ENCODE measurements at regions not wholly inside any gene's neighbourhood (a gene's known extent, or its start where the extent isn't known, plus 50 kb on each side); places are given as distances from the start of the nearest gene placed in this dataset.

DNA sequence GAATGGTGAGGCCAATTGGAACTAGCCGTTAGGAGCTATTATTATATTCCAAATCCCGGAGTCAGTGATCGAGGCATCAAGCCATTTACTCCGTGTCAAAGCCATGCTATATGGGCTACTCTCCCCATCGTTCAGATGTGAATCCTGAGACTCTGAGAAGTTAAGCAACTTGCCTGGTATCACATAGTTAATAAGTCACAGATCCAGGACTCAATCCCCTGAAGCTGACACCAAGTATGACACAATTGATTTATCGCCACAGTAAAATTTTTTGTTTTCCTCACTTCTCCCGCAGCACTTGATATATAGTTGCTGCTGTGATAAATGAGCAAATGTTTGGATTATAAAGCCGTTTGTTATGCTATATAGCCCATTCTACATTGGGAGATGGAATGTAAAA, 50.8 kb upstream of the TSHZ2 start:
- TF ChIP-seq, protein P1, sequence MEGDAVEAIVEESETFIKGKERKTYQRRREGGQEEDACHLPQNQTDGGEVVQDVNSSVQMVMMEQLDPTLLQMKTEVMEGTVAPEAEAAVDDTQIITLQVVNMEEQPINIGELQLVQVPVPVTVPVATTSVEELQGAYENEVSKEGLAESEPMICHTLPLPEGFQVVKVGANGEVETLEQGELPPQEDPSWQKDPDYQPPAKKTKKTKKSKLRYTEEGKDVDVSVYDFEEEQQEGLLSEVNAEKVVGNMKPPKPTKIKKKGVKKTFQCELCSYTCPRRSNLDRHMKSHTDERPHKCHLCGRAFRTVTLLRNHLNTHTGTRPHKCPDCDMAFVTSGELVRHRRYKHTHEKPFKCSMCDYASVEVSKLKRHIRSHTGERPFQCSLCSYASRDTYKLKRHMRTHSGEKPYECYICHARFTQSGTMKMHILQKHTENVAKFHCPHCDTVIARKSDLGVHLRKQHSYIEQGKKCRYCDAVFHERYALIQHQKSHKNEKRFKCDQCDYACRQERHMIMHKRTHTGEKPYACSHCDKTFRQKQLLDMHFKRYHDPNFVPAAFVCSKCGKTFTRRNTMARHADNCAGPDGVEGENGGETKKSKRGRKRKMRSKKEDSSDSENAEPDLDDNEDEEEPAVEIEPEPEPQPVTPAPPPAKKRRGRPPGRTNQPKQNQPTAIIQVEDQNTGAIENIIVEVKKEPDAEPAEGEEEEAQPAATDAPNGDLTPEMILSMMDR (IDR thresholded peaks at IDR 0.05) = no peak
- Histone ChIP-seq H3K9me3 (no peaks in the 10 kb centered on the region), H3K27me3 (no peaks in the 10 kb centered on the region), H3K27ac (no peak overlapping the region), H3K4me1 (no peaks in the 10 kb centered on the region), H3K36me3 (no peaks in the 10 kb centered on the region), H3K4me3 (no peak overlapping the region)
- intact Hi-C loops (cut with DNase I; ENCODE audit: low total_unique reads) = no loop called here
- DNase-seq = no peak

DNA sequence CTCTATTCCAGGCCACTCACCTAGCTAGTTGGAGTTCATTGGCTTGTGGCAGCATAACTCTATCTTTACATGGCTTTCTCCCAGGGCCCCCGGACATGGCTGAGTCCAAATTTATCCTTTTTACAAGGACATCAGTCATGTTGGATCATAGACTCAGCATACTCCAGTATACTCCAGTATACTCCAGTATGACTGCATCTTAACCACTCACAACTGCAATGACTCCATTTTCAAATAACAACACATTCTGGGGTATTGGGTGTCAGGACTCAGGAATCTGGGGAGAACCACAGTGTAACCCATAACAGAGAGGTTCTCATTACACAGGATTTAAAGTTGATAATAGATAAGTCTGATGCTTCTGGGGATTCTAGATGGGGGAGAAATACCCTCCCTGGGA, 53.8 kb upstream of the TSHZ2 start:
- TF ChIP-seq, protein P1 (IDR thresholded peaks at IDR 0.05) = no peak
- DNase-seq = no peak
- Histone ChIP-seq H3K4me1 (no peaks in the 10 kb centered on the region), H3K9me3 (no peaks in the 10 kb centered on the region), H3K36me3 (no peaks in the 10 kb centered on the region), H3K27me3 (no peaks in the 10 kb centered on the region), H3K4me3 (no peak overlapping the region), H3K27ac (no peak overlapping the region)
- intact Hi-C loops (cut with DNase I; ENCODE audit: low total_unique reads) = no loop called here

DNA sequence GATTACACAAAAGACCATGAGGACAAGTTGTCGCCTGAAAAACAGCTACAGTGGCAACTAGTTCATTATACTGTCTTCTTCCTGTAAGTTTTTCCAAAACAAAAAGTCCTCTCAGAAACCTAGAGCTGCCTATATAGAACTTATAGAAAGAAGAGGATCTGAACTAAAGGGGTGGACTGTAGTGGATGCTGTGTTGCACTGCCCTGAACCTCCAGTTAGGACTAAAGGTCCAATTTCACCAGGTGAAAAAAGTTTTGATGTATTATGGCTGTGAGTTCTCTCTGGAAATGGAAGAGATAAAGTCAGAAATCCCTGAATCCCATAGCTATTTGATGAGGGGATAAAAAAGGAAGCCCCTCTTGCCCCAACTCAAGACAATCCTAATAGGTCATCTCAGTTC, 56.6 kb upstream of the TSHZ2 start:
- H3K27ac ChIP-seq = no peak overlapping the region
- no peaks in the 10 kb centered on the region for H3K36me3 ChIP-seq
- H3K4me3 ChIP-seq = no peak overlapping the region
- H3K4me1 ChIP-seq = no peaks in the 10 kb centered on the region
- TF ChIP-seq, protein P1 (IDR thresholded peaks at IDR 0.05) = no peak
- H3K27me3 ChIP-seq = no peaks in the 10 kb centered on the region
- H3K9me3 ChIP-seq = no peaks in the 10 kb centered on the region
- DNase-seq = no peak
- intact Hi-C loops (cut with DNase I; ENCODE audit: low total_unique reads) = no loop called here

DNA sequence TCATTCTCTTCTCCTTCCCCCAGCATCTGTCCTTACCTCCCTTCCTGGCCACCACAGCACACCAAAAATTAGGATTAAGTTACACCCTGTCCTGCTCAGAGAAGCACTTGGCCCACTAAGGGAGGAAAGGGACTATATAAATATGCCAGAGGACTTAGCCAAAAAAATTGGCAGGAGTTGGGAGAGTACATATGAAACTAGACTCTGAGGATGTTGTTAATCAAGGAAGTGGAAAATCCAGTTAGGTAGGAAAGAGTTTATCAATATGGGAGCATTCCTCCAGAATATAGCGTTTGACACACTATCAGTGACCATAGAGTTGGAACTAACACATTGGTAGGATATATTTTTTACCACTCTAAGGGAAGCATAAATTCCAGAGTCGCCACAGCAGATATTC, 57.3 kb upstream of the TSHZ2 start:
- Histone ChIP-seq H3K27me3 (no peaks in the 10 kb centered on the region), H3K36me3 (no peaks in the 10 kb centered on the region), H3K4me1 (no peaks in the 10 kb centered on the region), H3K4me3 (no peak overlapping the region), H3K9me3 (no peaks in the 10 kb centered on the region), H3K27ac (no peak overlapping the region)
- intact Hi-C loops (cut with DNase I; ENCODE audit: low total_unique reads) = no loop called here
- TF ChIP-seq, protein P1 (IDR thresholded peaks at IDR 0.05) = no peak
- DNase-seq = no peak

DNA sequence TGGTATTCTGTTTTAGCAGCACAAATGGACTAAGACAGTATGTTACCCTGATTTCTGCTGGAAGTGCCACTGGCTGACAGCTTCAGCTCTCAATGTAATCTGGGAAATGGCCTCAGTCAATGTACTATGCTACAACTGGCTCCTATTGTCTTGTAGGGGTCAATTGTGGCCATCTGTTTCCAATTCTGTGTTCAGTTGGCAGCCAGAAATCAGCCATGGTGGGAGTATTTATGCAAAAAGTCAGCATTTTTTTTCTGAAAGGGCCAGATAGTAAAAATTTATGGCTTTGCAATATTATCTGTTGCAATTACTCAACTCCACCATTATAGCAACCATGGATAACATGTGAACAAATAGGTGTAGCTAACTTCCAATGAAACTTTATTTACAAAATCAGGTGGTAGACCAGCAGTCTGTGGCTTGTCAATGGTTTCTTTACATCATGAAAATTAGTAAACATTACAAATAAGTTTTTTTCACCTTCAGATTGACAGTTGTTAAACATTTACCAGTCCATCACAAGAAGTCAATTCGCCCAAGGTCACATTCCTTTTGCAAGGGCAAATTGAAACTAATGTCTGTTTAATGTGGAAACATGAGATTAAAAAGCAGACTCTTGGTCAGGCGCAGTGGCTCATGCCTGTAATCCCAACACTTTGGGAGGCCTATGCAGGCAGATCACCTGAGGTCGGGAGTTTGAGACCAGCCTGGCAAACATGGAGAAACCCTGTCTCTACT, 58.3 kb upstream of the TSHZ2 start:
- no peak for DNase-seq
- Histone ChIP-seq H3K4me3 (no peak overlapping the region), H3K4me1 (no peaks in the 10 kb centered on the region), H3K36me3 (no peaks in the 10 kb centered on the region), H3K27ac (no peak overlapping the region), H3K9me3 (no peaks in the 10 kb centered on the region), H3K27me3 (no peaks in the 10 kb centered on the region)
- TF ChIP-seq, protein P1 (IDR thresholded peaks at IDR 0.05) = no peak
- intact Hi-C loops (cut with DNase I; ENCODE audit: low total_unique reads) = no loop called here

Measured in tibial artery (tissue), 4 donors.